ENCODE measurements at regions not wholly inside any gene's neighbourhood (a gene's known extent, or its start where the extent isn't known, plus 50 kb on each side); places are given as distances from the start of the nearest gene placed in this dataset.
"Not testable (repeated sequence)": the region's sequence is repeated elsewhere in the genome, so short reads cannot be mapped to it uniquely, and the experiment has no call there.

- ChIA-PET CTCF (no interaction called here), POLR2A (no interaction called here)
These were observed 624.8 kb downstream of the CHSY3 start for GRCh38 chr5:130529111-130529510.

- ChIA-PET POLR2A (no interaction called here), CTCF (no interaction called here)
These were observed 624.2 kb downstream of the CHSY3 start for GRCh38 chr5:130528474-130528873.

- ChIA-PET CTCF (no interaction called here), POLR2A (no interaction called here)
These were observed 622.4 kb downstream of the CHSY3 start for GRCh38 chr5:130526708-130527107.

- ChIA-PET POLR2A (no interaction called here), CTCF (no interaction called here)
These were observed 615.9 kb downstream of the CHSY3 start for GRCh38 chr5:130520211-130520610.

GRCh38 chr5:130514984-130515690 lies 610.9 kb downstream of the CHSY3 start:
- POLR2A ChIA-PET = no interaction called here
- CTCF ChIA-PET = no interaction called here

- ChIA-PET POLR2A (no interaction called here), CTCF (no interaction called here)
These were observed 598.4 kb downstream of the CHSY3 start for GRCh38 chr5:130502702-130503101.

- POLR2A ChIA-PET = no interaction called here
- CTCF ChIA-PET = no interaction called here
These were observed 597.0 kb downstream of the CHSY3 start for GRCh38 chr5:130501151-130501865.

GRCh38 chr5:130500495-130500894 lies 596.2 kb downstream of the CHSY3 start:
- POLR2A ChIA-PET, CTCF ChIA-PET: not testable (repeated sequence)

- CTCF ChIA-PET = interaction anchor here (0.5 kb wide), 1 partner anchor 138 kb away, joined by 4 read pairs; no protein-coding TSS in a partner anchor
- POLR2A ChIA-PET = no interaction called here
These were observed 592.0 kb downstream of the CHSY3 start for GRCh38 chr5:130496215-130496614.

- POLR2A ChIA-PET = no interaction called here
- CTCF ChIA-PET = no interaction called here
These were observed 584.0 kb downstream of the CHSY3 start for GRCh38 chr5:130488252-130488651.

- ChIA-PET POLR2A (no interaction called here), CTCF (no interaction called here)
These were observed 575.0 kb downstream of the CHSY3 start for GRCh38 chr5:130479045-130479804.

- ChIA-PET CTCF (no interaction called here), POLR2A (no interaction called here)
These were observed 572.1 kb downstream of the CHSY3 start for GRCh38 chr5:130476325-130476724.

GRCh38 chr5:130462516-130462915 lies 558.3 kb downstream of the CHSY3 start:
- POLR2A ChIA-PET = no interaction called here
- CTCF ChIA-PET = no interaction called here

GRCh38 chr5:130455175-130455574 lies 550.9 kb downstream of the CHSY3 start:
- POLR2A ChIA-PET = no interaction called here
- CTCF ChIA-PET = no interaction called here

GRCh38 chr5:130452744-130453143 lies 548.5 kb downstream of the CHSY3 start:
- ChIA-PET CTCF (no interaction called here), POLR2A (no interaction called here)

GRCh38 chr5:130436430-130436829 lies 532.2 kb downstream of the CHSY3 start:
- CTCF ChIA-PET = no interaction called here

GRCh38 chr5:130427222-130427955 lies 523.1 kb downstream of the CHSY3 start:
- ChIA-PET CTCF (no interaction called here), POLR2A (no interaction called here)

More at GRCh38 chr5:130436430-130436829, 532.2 kb downstream of the CHSY3 start:
- POLR2A ChIA-PET = no interaction called here

GRCh38 chr5:130425424-130425823 lies 521.2 kb downstream of the CHSY3 start:
- POLR2A ChIA-PET = no interaction called here
- CTCF ChIA-PET = no interaction called here

GRCh38 chr5:130424341-130424740 lies 520.1 kb downstream of the CHSY3 start:
- CTCF ChIA-PET = no interaction called here
- POLR2A ChIA-PET = no interaction called here

- ChIA-PET POLR2A (no interaction called here), CTCF (no interaction called here)
These were observed 498.6 kb downstream of the CHSY3 start for GRCh38 chr5:130402906-130403305.

GRCh38 chr5:130400091-130400490 lies 495.8 kb downstream of the CHSY3 start:
- CTCF ChIA-PET = no interaction called here
- POLR2A ChIA-PET = no interaction called here

Data from activated CD8-positive, alpha-beta memory T cell treated with anti-CD3 and anti-CD28 coated beads for 36 hours (primary cell).